H54 (cell line): ENCODE measurements at regions not wholly inside any gene's neighbourhood (a gene's known extent, or its start where the extent isn't known, plus 50 kb on each side); places are given as distances from the start of the nearest gene placed in this dataset.

Source experiments
- DNase-seq: peaks from one replicate; pipeline ENCODE4 v3.0.0; 2011; ENCODE audit warnings: low spot score, mixed read lengths; ENCODE audit not compliant: insufficient read length
- FAIRE-seq: peaks from 3 replicates; lab custom pipeline; 2011; peaks lifted over from hg19 to GRCh38; lab: Jason Lieb, UNC
- POLR2A ChIP-seq: IDR thresholded peaks from 2 replicates; pipeline ENCODE4 v1.6.1; 2011; ENCODE audit warnings: low read depth, mild to moderate bottlenecking, low read length

- no peak for FAIRE-seq
These were observed 125.2 kb downstream of the CEBPB start for GRCh38 chr20:50315586-50316551.

GRCh38 chr20:50317116-50317515 lies 126.5 kb downstream of the CEBPB start:
- DNase-seq: no peak
- no peak for FAIRE-seq
- TF ChIP-seq POLR2A: no peak

More at GRCh38 chr20:50315586-50316551, 125.2 kb downstream of the CEBPB start:
- no peak for TF ChIP-seq POLR2A
- no peak for DNase-seq

GRCh38 chr20:50317609-50318008 lies 127.0 kb downstream of the CEBPB start:
- no peak for DNase-seq
- TF ChIP-seq POLR2A: no peak
- no peak for FAIRE-seq

- no peak for FAIRE-seq
- TF ChIP-seq POLR2A: no peak
- no peak for DNase-seq
These were observed 128.1 kb downstream of the CEBPB start for GRCh38 chr20:50318710-50319109.

GRCh38 chr20:50320005-50320900 lies 129.6 kb downstream of the CEBPB start:
- no peak for TF ChIP-seq POLR2A
- no peak for DNase-seq
- FAIRE-seq: no peak

GRCh38 chr20:50320901-50321796 lies 130.5 kb downstream of the CEBPB start:
- 0 out of 2 replicates have a peak, but pooled peaks have one; percentile 37 for TF ChIP-seq POLR2A
- DNase-seq (peak; percentile 90), FAIRE-seq (no peak)

- TF ChIP-seq POLR2A: no peak
- FAIRE-seq (no peak), DNase-seq (no peak)
These were observed 131.3 kb downstream of the CEBPB start for GRCh38 chr20:50321797-50322480.

GRCh38 chr20:50322703-50323131 lies 132.1 kb downstream of the CEBPB start:
- FAIRE-seq (no peak), DNase-seq (no peak)
- no peak for TF ChIP-seq POLR2A

GRCh38 chr20:50323209-50323608 lies 132.6 kb downstream of the CEBPB start:
- FAIRE-seq (no peak), DNase-seq (no peak)
- no peak for TF ChIP-seq POLR2A

GRCh38 chr20:50323777-50324775 lies 133.4 kb downstream of the CEBPB start:
- FAIRE-seq (no peak), DNase-seq (no peak)
- TF ChIP-seq POLR2A: no peak

- DNase-seq: no peak
- FAIRE-seq: no peak
- no peak for TF ChIP-seq POLR2A
These were observed 134.6 kb downstream of the CEBPB start for GRCh38 chr20:50325215-50325614.
